HepG2 (cell line): ENCODE measurements at regions not wholly inside any gene's neighbourhood (a gene's known extent, or its start where the extent isn't known, plus 50 kb on each side); places are given as distances from the start of the nearest gene placed in this dataset.

Source experiments
- ATAC-seq: fragments of 200-7000 bp; cut with Tn5 transposase; 3 replicates; pipeline ENCODE4 v1.9.1; 2020; ENCODE audit warnings: mild to moderate bottlenecking, moderate library complexity
- BruUV-seq: library from RNA; stranded (reverse); fragments of 400-500 nt; replicated peaks from 2 replicates; lab custom pipeline; 2021; lab: Mats Ljungman, UMichigan
- CTCF ChIA-PET: fragments of 300-600 bp; formaldehyde crosslinking; extraction: SDS; loops from one replicate; lab custom pipeline; 2021; ENCODE audit warnings: low total read pairs, inconsistent platforms, low intra/inter-chr PET ratio; lab: Yijun Ruan, JAX
- POLR2A ChIA-PET: fragments of 350-600 bp; sonication (Branson Sonifier 250); formaldehyde crosslinking; loops from one replicate; lab custom pipeline; 2020; ENCODE audit warnings: antibody characterized with exemption, inconsistent platforms; lab: Yijun Ruan, JAX
- DNase-seq: peaks from one replicate; pipeline ENCODE4 v3.0.0-alpha.2; 2015; ENCODE audit warnings: low spot score
- FAIRE-seq: peaks from 3 replicates; lab custom pipeline; 2011; peaks lifted over from hg19 to GRCh38; lab: Jason Lieb, UNC
- H2AFZ ChIP-seq: one replicate; pipeline ENCODE4 v1.6.1; 2011; ENCODE audit warnings: low read length, inconsistent platforms
- H3K27ac ChIP-seq: fragments of 300-600 bp; 3 replicates; pipeline ENCODE4 v1.8.0; 2011; ENCODE audit warnings: mixed run types, mild to moderate bottlenecking, mixed read lengths, low read length, inconsistent platforms; ENCODE audit not compliant: insufficient read depth; ENCODE audit errors: extremely low read length
- H3K27me3 ChIP-seq, 2 experiments: fragments of 200-600 bp in 1 of 2; 2 replicates in 1 of 2; 3 replicates in 1 of 2; pipeline versions ENCODE4 v1.6.0 to v1.8.0; 2011; ENCODE audit warnings: low read length in 2 of 2, mild to moderate bottlenecking in 2 of 2, moderate library complexity in 2 of 2, inconsistent platforms in 1 of 2; ENCODE audit not compliant: insufficient read depth in 2 of 2, control insufficient read depth in 1 of 2
- H3K36me3 ChIP-seq, 2 experiments: fragments of 200-600 bp in 1 of 2; replicated peaks in 1 of 2; 2 replicates in 1 of 2; 3 replicates in 1 of 2; pipeline versions ENCODE4 v1.5.1 to v1.8.0; 2011; ENCODE audit warnings: low read length in 2 of 2, inconsistent platforms in 1 of 2; ENCODE audit not compliant: insufficient read depth in 2 of 2, control insufficient read depth in 1 of 2
- H3K4me1 ChIP-seq: 2 replicates; pipeline ENCODE4 v1.5.1; 2012; ENCODE audit warnings: low read length, inconsistent platforms; ENCODE audit not compliant: insufficient read depth
- H3K4me2 ChIP-seq: 2 replicates; pipeline ENCODE4 v1.6.0; 2011; ENCODE audit warnings: low read depth, low read length, inconsistent platforms
- H3K4me3 ChIP-seq, 3 experiments: fragments of 200-600 bp in 1 of 3; sonication (generic), shearing (Covaris generic) in 1 of 3; replicated peaks in 1 of 3; 2 replicates each; pipeline ENCODE4 v1.5.1; 2011 to 2016; ENCODE audit warnings: low read length in 3 of 3, inconsistent platforms in 2 of 3, low read depth in 2 of 3, mild to moderate bottlenecking in 2 of 3, control low read depth in 1 of 3, mixed read lengths in 1 of 3; ENCODE audit not compliant: insufficient read depth in 1 of 3
- H3K79me2 ChIP-seq: one replicate; pipeline ENCODE4 v1.6.1; 2011; ENCODE audit warnings: low read length, inconsistent platforms; ENCODE audit not compliant: insufficient read depth
- H3K9ac ChIP-seq: 2 replicates; pipeline ENCODE4 v1.6.0; 2011; ENCODE audit warnings: mild to moderate bottlenecking, low read depth, low read length, inconsistent platforms; ENCODE audit not compliant: insufficient read depth
- H3K9me3 ChIP-seq: 2 replicates; pipeline ENCODE4 v1.5.1; 2012; ENCODE audit warnings: mild to moderate bottlenecking, low read length
- H4K20me1 ChIP-seq: 2 replicates; pipeline ENCODE4 v1.6.0; 2011; ENCODE audit warnings: inconsistent platforms, mild to moderate bottlenecking, low read length, moderate library complexity; ENCODE audit not compliant: insufficient read depth
- AHR ChIP-seq: IDR thresholded peaks from 2 replicates; pipeline ENCODE4 v1.6.1; 2018; ENCODE audit warnings: missing genetic modification reagents, missing compliant biosample characterization
- ARHGAP35 ChIP-seq: sonication (generic); formaldehyde crosslinking; IDR thresholded peaks from 2 replicates; pipeline ENCODE4 v1.9.0; 2022; ENCODE audit warnings: mild to moderate bottlenecking, inconsistent platforms, moderate library complexity, missing genetic modification reagents, borderline replicate concordance
- ATF7 ChIP-seq, 2 experiments: fragments of 450-650 bp in 1 of 2; sonication (generic) in 1 of 2; formaldehyde crosslinking in 1 of 2; IDR thresholded peaks; 2 replicates each; pipeline versions ENCODE4 v1.4.0 to v1.6.1; 2016 to 2020; ENCODE audit warnings: antibody characterized with exemption in 1 of 2, mild to moderate bottlenecking in 1 of 2, missing genetic modification reagents in 1 of 2
- CBFB ChIP-seq: sonication (generic); formaldehyde crosslinking; IDR thresholded peaks from 2 replicates; pipeline ENCODE4 v1.4.0; 2020; ENCODE audit warnings: missing genetic modification reagents
- CEBPZ ChIP-seq: IDR thresholded peaks from 2 replicates; pipeline ENCODE4 v1.6.1; 2012; ENCODE audit warnings: low read length, improper control_type of control experiment
- DDIT3 ChIP-seq: sonication (generic); formaldehyde crosslinking; IDR thresholded peaks from 2 replicates; pipeline ENCODE4 v1.4.0; 2020; ENCODE audit warnings: mild to moderate bottlenecking, missing genetic modification reagents
- HINFP ChIP-seq: sonication (generic); formaldehyde crosslinking; IDR thresholded peaks from 2 replicates; pipeline ENCODE4 v1.4.0; 2020; ENCODE audit warnings: low read depth, mild to moderate bottlenecking, missing genetic modification reagents
- KAT7 ChIP-seq: IDR thresholded peaks from 2 replicates; pipeline ENCODE4 v1.6.1; 2018; ENCODE audit warnings: borderline replicate concordance, missing compliant biosample characterization
- KDM1A ChIP-seq: IDR thresholded peaks from 2 replicates; pipeline ENCODE4 v1.6.1; 2016; ENCODE audit warnings: missing compliant biosample characterization
- LBX2 ChIP-seq: sonication (generic); formaldehyde crosslinking; IDR thresholded peaks from 2 replicates; pipeline ENCODE4 v1.5.0; 2020; ENCODE audit warnings: missing genetic modification reagents, mild to moderate bottlenecking, borderline replicate concordance
- NFIC ChIP-seq: IDR thresholded peaks from 2 replicates; pipeline ENCODE4 v1.6.1; 2012; ENCODE audit warnings: mild to moderate bottlenecking, low read length, inconsistent platforms
- PCBP1 ChIP-seq: fragments of 200-400 bp; formaldehyde crosslinking; IDR thresholded peaks from 2 replicates; pipeline ENCODE4 v1.6.1; 2017; ENCODE audit warnings: mild to moderate bottlenecking, low read depth, low read length, borderline replicate concordance
- RAD51 ChIP-seq: fragments of 450-650 bp; IDR thresholded peaks from 2 replicates; pipeline ENCODE4 v1.6.1; 2016; ENCODE audit warnings: borderline replicate concordance
- TRIM22 ChIP-seq: fragments of 450-650 bp; IDR thresholded peaks from 2 replicates; pipeline ENCODE4 v1.6.1; 2017
- ZNF281 ChIP-seq: sonication (generic); formaldehyde crosslinking; IDR thresholded peaks from 2 replicates; pipeline ENCODE4 v1.4.0; 2020; ENCODE audit warnings: missing genetic modification reagents, borderline replicate concordance
- ZNF317 ChIP-seq: sonication (generic); formaldehyde crosslinking; IDR thresholded peaks from 2 replicates; pipeline ENCODE4 v1.5.0; 2020; ENCODE audit warnings: mild to moderate bottlenecking, missing genetic modification reagents
- WGBS: methylation state at CpG from one replicate; pipeline ENCODE4 v1.1.6; 2017; ENCODE audit warnings: low lambda C conversion rate; 5-methylcytosine and 5-hydroxymethylcytosine counted together
- in situ Hi-C: cut with HindIII; loops from 2 replicates; pipeline ENCODE4 v1.10.0; 2017; ENCODE audit warnings: low pct_unique_long_range_greater_than_20kb; ENCODE audit not compliant: extremely low pct_ligation_motif_present
- intact Hi-C: fragments of 100-400 bp; cut with micrococcal nuclease; formaldehyde crosslinking; loops from one replicate; pipeline ENCODE4 v1.10.0; 2022; ENCODE audit not compliant: unreplicated experiment

- no peaks in the 10 kb centered on the region for H4K20me1 ChIP-seq
- no peak overlapping the region for H3K4me2 ChIP-seq
- H3K79me2 ChIP-seq = no peaks in the 10 kb centered on the region
- CTCF ChIA-PET = no interaction called here
- POLR2A ChIA-PET = no interaction called here
- FAIRE-seq (no peak), ATAC-seq (no peak), DNase-seq (no peak)
- no peak overlapping the region for H3K27ac ChIP-seq
- H2AFZ ChIP-seq = no peak overlapping the region
- H3K4me1 ChIP-seq = no peaks in the 10 kb centered on the region
- in situ Hi-C loops (no loop called here), intact Hi-C loops (no loop called here)
- H3K36me3 ChIP-seq = no peaks in the 10 kb centered on the region
- H3K9me3 ChIP-seq = no peaks in the 10 kb centered on the region
- WGBS = 56% methylated on average over 11 of the region's 11 CpGs
- no TSS peak for BruUV-seq
- no peak overlapping the region for H3K9ac ChIP-seq
- peaks cover 2 to 17% of the 10 kb centered on the region in 2 experiments; a peak in 3 of 5 replicates for H3K27me3 ChIP-seq
- H3K4me3 ChIP-seq = no peak overlapping the region
- TF ChIP-seq RAD51 (no peak), LBX2 (no peak), NFIC (no peak), TRIM22 (no peak), KAT7 (no peak), HINFP (CRISPR knock-in tag) (no peak), ARHGAP35 (CRISPR knock-in tag) (no peak), ATF7 (IDR thresholded peaks at IDR 0.05) (no peak), ATF7 (CRISPR knock-in tag; IDR thresholded peaks at IDR 0.05) (no peak), CBFB (CRISPR knock-in tag) (no peak), DDIT3 (CRISPR knock-in tag) (no peak), ZNF317 (CRISPR knock-in tag) (no peak), AHR (CRISPR knock-in tag) (no peak), CEBPZ (no peak), KDM1A (CRISPR knock-in tag) (no peak), PCBP1 (no peak), ZNF281 (CRISPR knock-in tag) (no peak)
These were observed 163.7 kb downstream of the SHOX start for GRCh38 chrX:794311-794710.
